ENCODE measurements at regions not wholly inside any gene's neighbourhood (a gene's known extent, or its start where the extent isn't known, plus 50 kb on each side); places are given as distances from the start of the nearest gene placed in this dataset.

GRCh38 chr18:38579764-38580163, 1014.2 kb upstream of the CELF4 start:
- Histone ChIP-seq H3K27ac (no peak overlapping the region), H3K4me1 (no peaks in the 10 kb centered on the region), H3K9me3 (no peaks in the 10 kb centered on the region), H3K4me3 (no peak overlapping the region), H3K36me3 (no peaks in the 10 kb centered on the region), H3K27me3 (no peaks in the 10 kb centered on the region)
- TF ChIP-seq EP300 (IDR thresholded peaks at IDR 0.05) (no peak), POLR2A (IDR thresholded peaks at IDR 0.05) (no peak), CTCF (IDR thresholded peaks at IDR 0.05) (no peak)
- 53 to 62% methylated on average over 1 of the region's 1 CpG for WGBS, 2 donors
- no peak for DNase-seq (ENCODE audit: low spot score in 2 of 2)

- Histone ChIP-seq H3K27me3 (no peaks in the 10 kb centered on the region), H3K27ac (no peak overlapping the region), H3K4me1 (no peaks in the 10 kb centered on the region), H3K9me3 (no peaks in the 10 kb centered on the region), H3K4me3 (no peak overlapping the region), H3K36me3 (no peaks in the 10 kb centered on the region)
- no peak for DNase-seq (ENCODE audit: low spot score in 2 of 2)
- 66 to 67% methylated on average over 4 of the region's 4 CpGs for WGBS, 2 donors
- TF ChIP-seq EP300 (IDR thresholded peaks at IDR 0.05) (no peak), CTCF (IDR thresholded peaks at IDR 0.05) (no peak), POLR2A (IDR thresholded peaks at IDR 0.05) (no peak)
Measured at GRCh38 chr18:38576916-38577315, 1011.3 kb upstream of the CELF4 start.

- H3K27ac ChIP-seq: no peak overlapping the region
- no peak overlapping the region for H3K4me3 ChIP-seq
- no peak for DNase-seq (ENCODE audit: low spot score in 2 of 2)
- no peaks in the 10 kb centered on the region for H3K27me3 ChIP-seq
- TF ChIP-seq CTCF (IDR thresholded peaks at IDR 0.05): no peak
- no peak for TF ChIP-seq EP300 (IDR thresholded peaks at IDR 0.05)
- no peak for TF ChIP-seq POLR2A (IDR thresholded peaks at IDR 0.05)
- H3K4me1 ChIP-seq: no peaks in the 10 kb centered on the region
- 80 to 82% methylated on average over 1 of the region's 1 CpG for WGBS, 2 donors
- no peaks in the 10 kb centered on the region for H3K9me3 ChIP-seq
- H3K36me3 ChIP-seq: no peaks in the 10 kb centered on the region
Measured at GRCh38 chr18:38576349-38576748, 1010.8 kb upstream of the CELF4 start.

GRCh38 chr18:38575648-38576047, 1010.0 kb upstream of the CELF4 start:
- H3K27ac ChIP-seq: no peak overlapping the region
- no peaks in the 10 kb centered on the region for H3K4me1 ChIP-seq
- H3K27me3 ChIP-seq: no peaks in the 10 kb centered on the region
- 93 to 95% methylated on average over 2 of the region's 2 CpGs for WGBS, 2 donors
- no peaks in the 10 kb centered on the region for H3K36me3 ChIP-seq
- no peaks in the 10 kb centered on the region for H3K9me3 ChIP-seq
- no peak for DNase-seq (ENCODE audit: low spot score in 2 of 2)
- TF ChIP-seq CTCF (IDR thresholded peaks at IDR 0.05): no peak
- no peak for TF ChIP-seq EP300 (IDR thresholded peaks at IDR 0.05)
- TF ChIP-seq POLR2A (IDR thresholded peaks at IDR 0.05): no peak
- no peak overlapping the region for H3K4me3 ChIP-seq

- no peaks in the 10 kb centered on the region for H3K9me3 ChIP-seq
- no peak overlapping the region for H3K27ac ChIP-seq
- DNase-seq (ENCODE audit: low spot score in 2 of 2): no peak
- H3K36me3 ChIP-seq: no peaks in the 10 kb centered on the region
- no peaks in the 10 kb centered on the region for H3K4me1 ChIP-seq
- TF ChIP-seq POLR2A (IDR thresholded peaks at IDR 0.05): no peak
- no peak for TF ChIP-seq CTCF (IDR thresholded peaks at IDR 0.05)
- no peak for TF ChIP-seq EP300 (IDR thresholded peaks at IDR 0.05)
- H3K27me3 ChIP-seq: no peaks in the 10 kb centered on the region
- 92 to 97% methylated on average over 6 of the region's 6 CpGs for WGBS, 2 donors
- no peak overlapping the region for H3K4me3 ChIP-seq
Measured at GRCh38 chr18:38575023-38575422, 1009.4 kb upstream of the CELF4 start.
